Thoracic aorta (tissue), 2 donors: ENCODE measurements at regions not wholly inside any gene's neighbourhood (a gene's known extent, or its start where the extent isn't known, plus 50 kb on each side); places are given as distances from the start of the nearest gene placed in this dataset.

Experiments used
- ATAC-seq: fragments of 150-250 bp; one replicate; pipeline ENCODE4 v1.8.0; 2017; ENCODE audit warnings: low read depth; ENCODE audit not compliant: insufficient number of reproducible peaks, low FRiP score
- DNase-seq: peaks from one replicate; pipeline ENCODE4 v3.0.0-alpha.2; 2020; ENCODE audit warnings: low spot score
- H3K27ac ChIP-seq, 2 donors: fragments of 200-600 bp; sonication (generic); 1 replicate in 1 of 2; 2 replicates in 1 of 2; pipeline ENCODE4 v1.5.1; 2016; ENCODE audit warnings: mild to moderate bottlenecking in 2 of 2, moderate library complexity in 2 of 2
- H3K27me3 ChIP-seq: fragments of 200-600 bp; sonication (generic); replicated peaks from 2 replicates; pipeline ENCODE4 v1.6.0; 2016; ENCODE audit warnings: mild to moderate bottlenecking; ENCODE audit not compliant: insufficient read depth
- H3K36me3 ChIP-seq: fragments of 200-600 bp; sonication (generic); one replicate; pipeline ENCODE4 v1.5.1; 2016
- H3K4me1 ChIP-seq, 2 donors: fragments of 200-600 bp; sonication (generic); 1 replicate in 1 of 2; 2 replicates in 1 of 2; pipeline versions ENCODE4 v1.5.1 to v1.6.0; 2016; ENCODE audit warnings: low read depth in 2 of 2, mild to moderate bottlenecking in 1 of 2; ENCODE audit not compliant: control insufficient read depth in 1 of 2
- H3K4me3 ChIP-seq: fragments of 200-600 bp; sonication (generic); 2 replicates; pipeline ENCODE4 v1.5.1; 2016; ENCODE audit warnings: mild to moderate bottlenecking
- H3K9me3 ChIP-seq: fragments of 200-600 bp; sonication (generic); 2 replicates; pipeline ENCODE4 v1.5.1; 2016
- TF ChIP-seq, protein P1 (sequence below): fragments of 200-600 bp; sonication (generic); IDR thresholded peaks from one replicate; pipeline ENCODE4 v1.5.1; 2019; ENCODE audit warnings: antibody characterized with exemption

DNA sequence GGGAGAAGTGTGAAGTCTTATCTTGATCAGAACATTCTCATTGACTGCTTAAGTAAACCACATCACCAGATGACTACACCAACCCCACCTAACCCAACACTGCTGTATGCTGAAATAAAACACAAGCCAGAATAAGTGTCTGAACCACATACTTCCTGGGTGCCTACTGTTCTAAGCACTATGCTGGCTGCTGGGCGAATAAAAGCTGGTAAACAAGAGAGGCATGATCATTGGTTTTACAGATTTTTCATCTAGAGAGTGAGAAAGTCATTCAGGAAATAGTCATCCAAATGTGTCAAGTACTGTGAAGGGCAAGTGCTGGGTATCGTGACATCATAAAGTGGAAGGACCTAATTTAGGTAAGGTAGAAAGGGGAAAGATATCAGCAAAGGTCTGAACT lies 199.0 kb upstream of the SOX9 start:
- Histone ChIP-seq H3K36me3 (no peaks in the 10 kb centered on the region), H3K4me3 (no peak overlapping the region), H3K4me1 (no peaks in the 10 kb centered on the region), H3K27me3 (no peaks in the 10 kb centered on the region), H3K27ac (no peak overlapping the region), H3K9me3 (no peaks in the 10 kb centered on the region)
- no peak for DNase-seq
- TF ChIP-seq, protein P1, sequence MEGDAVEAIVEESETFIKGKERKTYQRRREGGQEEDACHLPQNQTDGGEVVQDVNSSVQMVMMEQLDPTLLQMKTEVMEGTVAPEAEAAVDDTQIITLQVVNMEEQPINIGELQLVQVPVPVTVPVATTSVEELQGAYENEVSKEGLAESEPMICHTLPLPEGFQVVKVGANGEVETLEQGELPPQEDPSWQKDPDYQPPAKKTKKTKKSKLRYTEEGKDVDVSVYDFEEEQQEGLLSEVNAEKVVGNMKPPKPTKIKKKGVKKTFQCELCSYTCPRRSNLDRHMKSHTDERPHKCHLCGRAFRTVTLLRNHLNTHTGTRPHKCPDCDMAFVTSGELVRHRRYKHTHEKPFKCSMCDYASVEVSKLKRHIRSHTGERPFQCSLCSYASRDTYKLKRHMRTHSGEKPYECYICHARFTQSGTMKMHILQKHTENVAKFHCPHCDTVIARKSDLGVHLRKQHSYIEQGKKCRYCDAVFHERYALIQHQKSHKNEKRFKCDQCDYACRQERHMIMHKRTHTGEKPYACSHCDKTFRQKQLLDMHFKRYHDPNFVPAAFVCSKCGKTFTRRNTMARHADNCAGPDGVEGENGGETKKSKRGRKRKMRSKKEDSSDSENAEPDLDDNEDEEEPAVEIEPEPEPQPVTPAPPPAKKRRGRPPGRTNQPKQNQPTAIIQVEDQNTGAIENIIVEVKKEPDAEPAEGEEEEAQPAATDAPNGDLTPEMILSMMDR: no peak
- ATAC-seq: no peak

DNA sequence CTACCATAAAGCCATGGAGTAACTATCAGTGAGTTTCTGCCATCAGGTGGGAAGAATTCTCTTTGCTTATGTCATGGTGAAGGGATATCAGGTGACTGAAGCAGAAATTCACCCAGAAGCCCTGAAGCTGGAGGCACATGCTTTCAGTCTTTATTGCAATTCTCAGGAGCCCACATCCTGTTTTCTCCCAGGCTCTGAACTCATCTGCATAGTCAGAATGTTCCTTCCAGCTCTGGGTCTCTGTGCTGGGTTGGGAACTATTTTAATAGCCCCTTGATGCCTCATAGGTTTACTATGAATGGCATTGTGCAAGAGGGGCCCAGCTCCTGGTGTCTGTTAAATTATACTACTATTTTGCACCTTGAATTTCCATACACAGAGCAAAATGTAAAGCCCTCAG lies 198.4 kb upstream of the SOX9 start:
- Histone ChIP-seq H3K4me3 (no peak overlapping the region), H3K27ac (no peak overlapping the region), H3K9me3 (no peaks in the 10 kb centered on the region), H3K36me3 (no peaks in the 10 kb centered on the region), H3K27me3 (no peaks in the 10 kb centered on the region), H3K4me1 (no peaks in the 10 kb centered on the region)
- ATAC-seq: no peak
- DNase-seq: no peak
- TF ChIP-seq, protein P1: no peak

DNA sequence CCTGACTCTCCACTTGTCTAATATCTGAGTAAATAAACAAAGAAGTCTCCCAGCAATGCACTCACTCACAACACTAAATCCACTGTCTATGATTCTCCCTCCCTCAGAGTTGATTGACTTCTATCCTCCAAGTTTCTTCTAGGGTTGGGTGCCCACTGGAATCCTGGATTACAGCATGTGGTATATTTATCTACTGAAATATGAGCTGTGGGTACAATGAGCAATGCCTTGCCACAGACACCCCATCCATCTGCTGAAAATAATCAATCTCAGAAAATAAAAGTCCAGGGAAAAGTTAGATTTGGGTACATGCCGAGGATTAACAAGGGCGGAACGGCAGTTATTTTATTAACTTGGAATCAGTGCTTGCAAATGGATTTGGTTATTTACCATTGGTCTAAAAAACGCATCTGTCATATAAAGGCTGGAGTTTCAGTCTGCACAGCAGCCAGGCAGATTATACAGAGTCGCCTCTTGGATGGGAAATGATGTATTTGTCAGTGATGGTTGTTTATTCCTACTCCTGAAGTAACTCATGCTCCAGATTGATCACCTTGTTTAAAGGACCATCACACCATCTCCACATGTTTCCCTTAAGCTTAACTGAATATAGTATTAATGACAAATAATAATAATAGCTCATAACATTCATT lies 193.9 kb upstream of the SOX9 start:
- Histone ChIP-seq H3K4me1 (no peaks in the 10 kb centered on the region), H3K4me3 (no peak overlapping the region), H3K36me3 (no peaks in the 10 kb centered on the region), H3K27ac (no peak overlapping the region), H3K27me3 (no peaks in the 10 kb centered on the region), H3K9me3 (no peaks in the 10 kb centered on the region)
- TF ChIP-seq, protein P1: no peak
- DNase-seq (no peak), ATAC-seq (no peak)

DNA sequence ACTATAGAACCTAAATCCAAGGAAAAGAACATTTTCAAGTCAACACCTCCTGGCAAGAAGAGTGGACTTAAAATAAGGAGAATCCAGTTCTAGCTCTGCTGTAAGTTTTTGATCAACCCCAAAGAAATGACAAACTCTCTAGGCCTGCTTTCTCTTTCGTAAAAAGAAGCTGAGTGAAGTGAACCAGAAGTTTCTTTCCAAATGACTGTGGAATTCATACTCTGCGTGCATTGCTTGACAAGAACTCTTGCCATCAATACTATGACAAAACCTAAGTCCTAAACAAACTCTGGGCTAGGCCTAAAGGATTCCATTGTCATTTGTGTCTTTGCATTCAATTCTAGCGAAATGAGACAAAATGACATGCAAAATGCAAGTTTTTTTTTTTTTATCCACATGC lies 187.5 kb upstream of the SOX9 start:
- no peak overlapping the region for H3K27ac ChIP-seq
- no peaks in the 10 kb centered on the region for H3K4me1 ChIP-seq
- TF ChIP-seq, protein P1: no peak
- no peak overlapping the region for H3K4me3 ChIP-seq
- ATAC-seq (no peak), DNase-seq (no peak)
- H3K36me3 ChIP-seq: no peaks in the 10 kb centered on the region
- H3K9me3 ChIP-seq: no peaks in the 10 kb centered on the region
- no peaks in the 10 kb centered on the region for H3K27me3 ChIP-seq

DNA sequence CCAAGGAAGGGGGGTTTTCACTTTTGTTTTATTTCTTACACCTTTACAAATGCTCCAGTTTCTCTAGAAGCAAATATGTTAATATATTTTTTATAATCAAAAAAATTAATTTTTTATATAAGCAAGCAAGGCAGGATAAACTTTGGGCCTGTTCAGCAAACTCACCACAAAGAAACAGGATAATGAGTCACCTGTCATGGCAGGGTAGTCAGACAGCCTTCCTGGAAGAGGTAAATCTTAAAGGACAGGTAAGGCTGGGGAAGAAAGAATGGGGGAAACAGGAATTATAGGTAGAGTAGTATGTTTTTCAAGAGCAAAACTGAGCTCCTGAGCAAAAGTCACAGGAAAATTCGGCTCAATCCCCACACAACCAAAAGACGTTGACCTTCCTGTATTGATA lies 186.3 kb upstream of the SOX9 start:
- Histone ChIP-seq H3K9me3 (no peaks in the 10 kb centered on the region), H3K4me3 (no peak overlapping the region), H3K27ac (no peak overlapping the region), H3K4me1 (no peaks in the 10 kb centered on the region), H3K36me3 (no peaks in the 10 kb centered on the region), H3K27me3 (no peaks in the 10 kb centered on the region)
- DNase-seq: no peak
- TF ChIP-seq, protein P1: no peak
- no peak for ATAC-seq
